ENCODE measurements at regions not wholly inside any gene's neighbourhood (a gene's known extent, or its start where the extent isn't known, plus 50 kb on each side); places are given as distances from the start of the nearest gene placed in this dataset.

DNA sequence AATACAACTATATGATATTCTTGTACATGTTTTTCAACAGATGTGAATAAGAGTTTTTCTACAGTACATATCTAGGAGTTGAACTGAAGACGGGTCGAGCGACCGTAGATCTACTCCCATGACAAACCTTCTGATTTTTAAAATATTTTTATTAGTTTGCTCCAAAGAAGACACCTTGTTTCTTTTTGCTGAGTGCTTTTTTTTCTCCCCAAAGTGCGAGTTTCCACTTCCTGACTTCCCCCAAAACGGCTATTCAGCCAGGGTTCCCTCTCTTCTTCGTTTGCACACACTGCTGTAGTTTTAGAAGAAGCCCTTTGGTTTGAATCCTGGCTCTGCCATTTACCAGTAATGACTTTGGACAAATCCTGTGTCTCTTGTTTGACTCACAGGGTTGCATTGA, 241.7 kb upstream of the MAF start:
- H3K4me1 ChIP-seq (replicated peaks): no peaks in the 10 kb centered on the region
- H3K36me3 ChIP-seq: no peaks in the 10 kb centered on the region
- no peaks in the 10 kb centered on the region for H3K9me3 ChIP-seq
- 87% methylated on average over 7 of the region's 7 CpGs for WGBS
- no peak overlapping the region for H3K4me3 ChIP-seq
- no peak for DNase-seq (ENCODE audit: low spot score)
- H3K27ac ChIP-seq: no peak overlapping the region
- intact Hi-C loops (cut with DNase I): loop anchor here (10.0 kb wide), 3 partner anchors 117 to 777 kb away; partner anchors contain the start of gene MAF
- TF ChIP-seq POLR2A (IDR thresholded peaks at IDR 0.05) (no peak), POLR2AphosphoS5 (IDR thresholded peaks at IDR 0.05) (no peak)
- TF ChIP-seq, protein P1, sequence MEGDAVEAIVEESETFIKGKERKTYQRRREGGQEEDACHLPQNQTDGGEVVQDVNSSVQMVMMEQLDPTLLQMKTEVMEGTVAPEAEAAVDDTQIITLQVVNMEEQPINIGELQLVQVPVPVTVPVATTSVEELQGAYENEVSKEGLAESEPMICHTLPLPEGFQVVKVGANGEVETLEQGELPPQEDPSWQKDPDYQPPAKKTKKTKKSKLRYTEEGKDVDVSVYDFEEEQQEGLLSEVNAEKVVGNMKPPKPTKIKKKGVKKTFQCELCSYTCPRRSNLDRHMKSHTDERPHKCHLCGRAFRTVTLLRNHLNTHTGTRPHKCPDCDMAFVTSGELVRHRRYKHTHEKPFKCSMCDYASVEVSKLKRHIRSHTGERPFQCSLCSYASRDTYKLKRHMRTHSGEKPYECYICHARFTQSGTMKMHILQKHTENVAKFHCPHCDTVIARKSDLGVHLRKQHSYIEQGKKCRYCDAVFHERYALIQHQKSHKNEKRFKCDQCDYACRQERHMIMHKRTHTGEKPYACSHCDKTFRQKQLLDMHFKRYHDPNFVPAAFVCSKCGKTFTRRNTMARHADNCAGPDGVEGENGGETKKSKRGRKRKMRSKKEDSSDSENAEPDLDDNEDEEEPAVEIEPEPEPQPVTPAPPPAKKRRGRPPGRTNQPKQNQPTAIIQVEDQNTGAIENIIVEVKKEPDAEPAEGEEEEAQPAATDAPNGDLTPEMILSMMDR (IDR thresholded peaks at IDR 0.05): no peak
- H3K27me3 ChIP-seq (replicated peaks; ENCODE audit: insufficient read depth): no peaks in the 10 kb centered on the region

DNA sequence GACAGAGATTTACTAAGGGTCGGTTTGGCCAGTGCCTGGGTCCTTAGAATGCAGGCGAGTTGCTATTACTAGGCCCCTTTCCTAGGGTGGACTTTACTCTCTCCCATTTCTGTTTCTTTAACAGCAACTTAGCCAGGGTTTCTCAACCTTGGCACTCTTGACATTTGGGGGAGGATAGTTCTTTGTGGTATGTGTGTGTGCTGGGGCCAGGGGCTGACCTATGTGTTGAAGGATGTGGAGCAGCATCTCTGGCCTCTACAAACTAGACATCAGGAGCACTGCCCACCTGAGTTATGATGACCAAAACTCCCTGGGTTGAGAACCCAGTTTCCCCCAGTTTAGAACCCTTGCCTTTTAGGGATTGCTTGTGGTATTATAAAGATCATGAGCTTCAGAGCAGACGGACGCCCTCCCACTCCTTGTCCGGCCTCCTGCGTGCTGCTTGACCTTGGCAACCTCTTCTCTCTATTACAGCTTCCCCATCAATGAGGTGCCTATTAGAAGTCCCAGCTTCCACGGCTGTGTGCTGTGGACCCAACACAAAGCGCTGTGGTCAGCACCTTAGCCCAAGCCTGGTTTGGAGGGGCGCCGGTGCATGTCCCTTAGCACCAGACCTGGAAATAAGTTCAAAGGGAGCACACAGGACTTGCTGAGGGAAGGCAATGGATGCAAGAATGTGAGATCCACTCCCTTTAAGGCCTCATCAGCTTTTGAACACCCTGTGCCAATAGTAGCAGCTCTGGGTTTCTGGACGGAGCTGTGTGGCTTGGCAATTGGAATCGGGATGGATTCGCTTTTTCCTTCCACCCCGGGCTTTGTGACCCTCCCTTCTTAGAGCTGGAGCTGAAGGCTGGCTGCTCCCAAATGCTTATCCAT, 239.2 kb upstream of the MAF start:
- TF ChIP-seq POLR2A (IDR thresholded peaks at IDR 0.05) (no peak), POLR2AphosphoS5 (IDR thresholded peaks at IDR 0.05) (no peak)
- TF ChIP-seq, protein P1 (IDR thresholded peaks at IDR 0.05): no peak
- H3K4me1 ChIP-seq (replicated peaks): no peaks in the 10 kb centered on the region
- H3K4me3 ChIP-seq: no peak overlapping the region
- intact Hi-C loops (cut with DNase I): loop anchor here (10.0 kb wide), 3 partner anchors 115 to 775 kb away; partner anchors contain the start of gene MAF
- 60% methylated on average over 14 of the region's 14 CpGs for WGBS
- H3K27ac ChIP-seq: no peak overlapping the region
- no peaks in the 10 kb centered on the region for H3K9me3 ChIP-seq
- H3K36me3 ChIP-seq: no peaks in the 10 kb centered on the region
- no peaks in the 10 kb centered on the region for H3K27me3 ChIP-seq (replicated peaks; ENCODE audit: insufficient read depth)
- no peak for DNase-seq (ENCODE audit: low spot score)

DNA sequence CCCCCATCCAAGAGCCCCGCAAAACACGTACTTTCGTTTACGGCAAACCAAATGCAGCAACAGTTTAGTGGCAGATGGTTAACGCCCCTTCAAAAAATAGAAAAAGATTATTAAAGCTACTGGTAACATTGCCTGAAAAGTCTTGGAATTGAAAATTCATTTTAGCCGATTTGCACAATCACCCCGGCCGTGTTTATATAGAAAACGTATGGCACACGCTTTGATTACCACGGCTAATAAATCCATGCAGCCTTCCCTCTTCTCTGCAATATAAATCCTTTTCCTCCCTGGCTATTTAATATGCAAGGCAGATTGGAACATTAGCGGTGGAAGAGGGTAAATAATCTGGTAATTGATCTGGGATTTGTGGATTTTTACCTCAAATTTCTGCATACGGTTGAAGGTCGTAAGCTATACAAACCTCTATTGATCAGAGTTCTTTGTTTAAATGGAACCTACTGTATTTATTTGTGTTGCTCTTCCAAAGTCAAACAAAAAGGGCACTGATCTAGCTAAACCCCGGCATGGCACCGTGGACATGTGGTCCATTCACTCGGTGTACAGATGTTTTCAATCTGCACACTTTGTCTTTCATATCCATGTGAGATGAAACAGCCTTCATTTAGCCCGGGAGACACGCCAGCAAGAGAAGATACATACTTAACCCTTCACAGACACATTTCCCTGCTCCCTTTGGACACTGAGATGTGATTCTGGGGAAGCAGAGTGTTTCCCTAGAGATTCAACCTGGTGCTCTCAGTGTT, 238.1 kb upstream of the MAF start:
- no peaks in the 10 kb centered on the region for H3K36me3 ChIP-seq
- H3K9me3 ChIP-seq: no peaks in the 10 kb centered on the region
- 66% methylated on average over 19 of the region's 19 CpGs for WGBS
- H3K4me1 ChIP-seq (replicated peaks): no peaks in the 10 kb centered on the region
- no peak overlapping the region for H3K27ac ChIP-seq
- intact Hi-C loops (cut with DNase I): no loop called here
- no peak for DNase-seq (ENCODE audit: low spot score)
- no peak for TF ChIP-seq POLR2A (IDR thresholded peaks at IDR 0.05)
- TF ChIP-seq POLR2AphosphoS5 (IDR thresholded peaks at IDR 0.05): no peak
- TF ChIP-seq, protein P1 (IDR thresholded peaks at IDR 0.05): no peak
- no peak overlapping the region for H3K4me3 ChIP-seq
- H3K27me3 ChIP-seq (replicated peaks; ENCODE audit: insufficient read depth): no peaks in the 10 kb centered on the region

DNA sequence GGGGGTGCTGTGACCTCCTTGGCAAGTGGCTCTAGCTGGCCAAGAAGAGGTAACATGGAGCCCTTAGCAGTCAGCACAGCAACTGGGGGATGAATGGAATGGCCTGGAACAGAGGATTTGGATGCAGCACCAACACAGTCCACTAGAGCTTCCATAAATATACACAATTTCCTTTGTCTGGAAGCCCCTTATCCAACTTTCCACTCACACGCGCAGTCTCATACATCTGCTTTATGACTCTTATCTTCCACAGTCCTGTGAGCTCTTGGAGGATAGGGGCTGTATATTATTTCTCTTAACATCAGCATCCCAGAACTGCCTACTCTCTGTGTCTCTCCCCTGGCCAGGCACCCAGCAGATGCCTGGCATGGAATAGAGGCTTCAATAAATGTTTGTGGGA, 235.6 kb upstream of the MAF start:
- Histone ChIP-seq H3K36me3 (no peaks in the 10 kb centered on the region), H3K4me3 (no peak overlapping the region), H3K9me3 (no peaks in the 10 kb centered on the region), H3K4me1 (replicated peaks) (no peaks in the 10 kb centered on the region), H3K27ac (no peak overlapping the region), H3K27me3 (replicated peaks; ENCODE audit: insufficient read depth) (no peaks in the 10 kb centered on the region)
- 85% methylated on average over 2 of the region's 2 CpGs for WGBS
- no peak for TF ChIP-seq POLR2A (IDR thresholded peaks at IDR 0.05)
- TF ChIP-seq, protein P1 (IDR thresholded peaks at IDR 0.05): no peak
- TF ChIP-seq POLR2AphosphoS5 (IDR thresholded peaks at IDR 0.05): no peak
- no peak for DNase-seq (ENCODE audit: low spot score)
- intact Hi-C loops (cut with DNase I): no loop called here
